GM19099 (cell line): ENCODE measurements at regions not wholly inside any gene's neighbourhood (a gene's known extent, or its start where the extent isn't known, plus 50 kb on each side); places are given as distances from the start of the nearest gene placed in this dataset.

Experiments used
- POLR2A ChIP-seq: IDR thresholded peaks from 3 replicates; pipeline ENCODE4 v1.6.1; 2011; ENCODE audit warnings: low read depth; ENCODE audit not compliant: insufficient read length; ENCODE audit errors: extremely low read depth

DNA sequence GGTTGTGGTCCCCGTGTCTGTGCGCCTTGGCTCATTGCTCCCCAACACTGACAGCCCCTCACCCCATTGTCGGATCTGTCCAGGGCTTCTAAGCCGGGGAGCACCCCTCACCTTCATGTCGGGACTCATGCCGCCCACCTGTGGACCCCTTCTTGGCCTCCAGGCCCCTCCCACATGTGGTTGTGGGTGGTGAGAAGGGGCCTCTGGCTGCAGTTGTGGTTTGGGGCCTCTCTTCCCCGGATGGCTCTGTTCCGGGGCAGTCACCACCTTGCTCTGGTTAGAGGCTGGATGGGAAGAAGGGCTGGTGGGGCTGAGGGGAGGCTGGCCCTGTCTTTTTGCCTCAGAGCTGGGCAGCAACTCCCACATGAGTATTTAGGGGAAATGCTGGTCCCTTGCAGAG lies 158.6 kb upstream of the C1orf174 start:
- no peak for TF ChIP-seq POLR2A

DNA sequence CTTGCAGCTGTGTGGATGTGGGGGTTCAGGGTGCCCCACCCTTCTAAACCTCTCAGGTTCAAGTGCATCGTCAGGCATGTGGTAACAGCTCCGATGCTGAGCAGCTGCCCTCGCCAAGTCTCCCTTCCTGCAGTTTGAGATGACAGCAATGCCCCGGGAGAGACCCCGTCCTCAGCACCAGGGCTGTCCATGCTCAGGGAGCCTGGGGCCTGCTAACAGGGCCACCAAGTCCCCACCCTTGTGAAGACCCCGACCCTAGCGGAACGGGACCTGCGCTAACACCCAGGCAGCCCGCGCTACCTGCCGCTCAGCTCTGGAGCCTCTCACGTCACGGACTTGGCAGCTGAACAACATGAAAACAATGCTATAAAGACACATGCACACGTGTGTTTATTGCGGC lies 159.2 kb upstream of the C1orf174 start:
- TF ChIP-seq POLR2A, result no peak

DNA sequence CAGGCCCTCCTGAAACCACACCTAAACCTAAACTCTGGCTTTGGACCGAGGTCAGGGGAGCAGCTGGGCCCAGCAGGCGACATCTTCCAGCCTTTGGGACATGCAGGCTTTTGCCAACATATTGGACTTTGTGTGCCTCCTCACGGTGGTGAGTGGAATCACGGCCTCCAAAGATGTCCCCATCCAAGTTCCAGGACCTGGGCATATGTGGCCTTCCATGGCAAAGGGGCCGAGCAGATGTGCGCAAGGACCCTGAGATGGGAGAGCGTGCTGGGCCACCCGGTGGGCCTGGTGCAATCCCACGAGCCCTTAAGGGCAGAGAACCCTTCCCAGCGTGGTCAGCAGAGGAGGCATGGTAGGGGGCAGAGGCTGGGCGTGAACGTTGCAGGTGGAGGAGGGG lies 160.8 kb upstream of the C1orf174 start:
- no peak for TF ChIP-seq POLR2A

DNA sequence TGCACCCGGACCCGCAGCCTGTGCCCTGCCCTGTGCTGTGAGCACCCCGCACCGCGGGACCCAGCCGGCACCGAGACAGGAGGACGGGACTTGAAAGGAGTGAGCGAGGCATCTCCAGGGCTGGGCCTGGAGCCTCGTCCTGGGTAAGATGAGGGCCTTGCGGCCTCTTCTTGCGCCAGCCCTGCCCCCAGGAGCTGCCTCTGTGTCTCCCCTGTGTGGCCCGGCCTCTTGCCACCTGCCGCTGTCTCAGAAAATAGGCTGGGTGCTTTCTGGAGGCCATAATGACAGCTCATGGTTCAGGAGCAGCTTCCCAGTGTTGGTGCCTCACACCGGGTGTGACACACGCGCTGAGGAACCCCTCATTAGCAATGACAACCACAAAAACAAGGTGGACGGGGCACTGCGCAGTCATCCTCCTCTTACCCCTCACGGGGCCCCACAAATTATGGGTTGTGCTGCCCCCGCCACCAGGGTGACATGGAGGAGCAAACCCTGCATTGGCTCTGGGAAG lies 161.5 kb upstream of the C1orf174 start:
- TF ChIP-seq POLR2A, result no peak

DNA sequence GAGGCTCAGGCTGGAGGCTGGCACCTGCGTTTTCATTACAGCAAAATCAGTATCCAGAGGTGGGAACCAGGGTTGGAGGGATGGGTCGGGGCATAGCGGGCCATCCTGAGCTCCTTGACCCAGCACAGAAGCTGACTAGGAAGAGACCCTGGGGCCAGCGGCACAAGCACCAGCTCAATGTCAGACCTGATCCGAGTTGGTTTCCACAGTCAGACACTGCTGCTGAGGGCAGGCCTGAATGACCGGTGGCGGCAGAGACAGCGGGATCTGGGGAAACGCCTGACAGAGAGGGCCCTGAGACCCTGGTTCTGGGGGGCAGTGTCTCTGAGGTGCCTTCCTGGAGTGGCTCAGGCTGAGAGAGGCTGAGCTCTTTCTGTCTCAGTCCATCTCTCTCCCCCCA lies 162.0 kb upstream of the C1orf174 start:
- no peak for TF ChIP-seq POLR2A

DNA sequence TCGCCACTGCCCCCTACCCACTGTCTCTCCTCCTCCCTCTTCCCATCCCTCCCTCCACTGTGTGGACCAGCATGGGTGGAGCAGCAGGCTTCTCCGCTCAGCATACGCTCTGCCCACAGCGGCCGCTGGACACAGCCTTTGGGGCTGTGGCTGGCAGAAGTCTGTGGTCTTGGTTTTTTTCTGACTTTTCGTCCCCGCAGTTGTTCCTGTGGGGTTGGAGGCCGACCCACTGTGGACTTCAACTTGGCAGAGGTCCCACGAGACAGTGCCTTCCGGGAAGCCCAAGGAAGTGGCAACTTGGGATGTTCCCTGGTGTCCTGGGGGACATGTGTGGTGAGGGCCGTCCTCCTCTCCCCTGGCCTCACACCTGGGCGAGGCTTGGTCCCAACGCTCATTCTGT lies 162.5 kb upstream of the C1orf174 start:
- no peak for TF ChIP-seq POLR2A

DNA sequence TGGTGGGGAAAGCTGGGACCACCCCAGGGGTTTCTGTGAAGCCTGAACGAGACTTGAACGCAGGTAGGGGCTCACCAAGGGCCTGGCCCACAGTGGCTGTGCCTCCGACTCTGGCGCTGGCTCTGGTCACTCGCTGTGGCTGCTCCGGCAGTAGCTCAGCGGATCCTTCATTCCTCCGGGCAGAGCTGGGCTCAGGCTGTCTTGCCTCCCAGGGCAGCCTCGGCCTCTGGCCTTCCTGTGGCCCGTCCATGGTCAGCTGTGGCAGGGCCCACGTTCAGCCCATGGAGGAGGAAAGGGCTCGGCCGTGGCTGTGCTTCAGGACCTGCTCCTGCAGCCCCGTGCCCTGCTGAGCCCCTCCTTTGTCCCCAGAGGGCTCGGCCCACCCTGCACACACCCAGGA lies 162.9 kb upstream of the C1orf174 start:
- no peak for TF ChIP-seq POLR2A

DNA sequence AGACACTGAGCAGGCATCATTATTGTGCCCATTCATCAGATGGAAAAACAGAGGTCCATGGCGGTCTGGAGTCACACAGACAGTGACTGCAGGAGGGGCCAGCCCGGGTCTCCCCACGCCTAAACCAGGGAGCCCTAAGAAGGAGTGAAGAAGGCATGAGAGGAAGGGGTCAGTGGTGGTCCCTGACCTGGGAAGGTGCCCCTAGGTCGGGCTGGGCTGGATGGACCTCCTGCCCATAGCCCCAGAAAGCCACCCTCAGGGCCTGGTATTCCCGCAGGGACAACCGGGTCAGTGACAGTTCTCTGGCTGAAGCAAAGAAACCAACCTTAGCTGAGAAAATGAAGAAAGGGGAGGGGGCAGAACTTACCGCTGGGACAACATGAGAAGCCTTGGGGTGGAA lies 163.4 kb upstream of the C1orf174 start:
- no peak for TF ChIP-seq POLR2A

DNA sequence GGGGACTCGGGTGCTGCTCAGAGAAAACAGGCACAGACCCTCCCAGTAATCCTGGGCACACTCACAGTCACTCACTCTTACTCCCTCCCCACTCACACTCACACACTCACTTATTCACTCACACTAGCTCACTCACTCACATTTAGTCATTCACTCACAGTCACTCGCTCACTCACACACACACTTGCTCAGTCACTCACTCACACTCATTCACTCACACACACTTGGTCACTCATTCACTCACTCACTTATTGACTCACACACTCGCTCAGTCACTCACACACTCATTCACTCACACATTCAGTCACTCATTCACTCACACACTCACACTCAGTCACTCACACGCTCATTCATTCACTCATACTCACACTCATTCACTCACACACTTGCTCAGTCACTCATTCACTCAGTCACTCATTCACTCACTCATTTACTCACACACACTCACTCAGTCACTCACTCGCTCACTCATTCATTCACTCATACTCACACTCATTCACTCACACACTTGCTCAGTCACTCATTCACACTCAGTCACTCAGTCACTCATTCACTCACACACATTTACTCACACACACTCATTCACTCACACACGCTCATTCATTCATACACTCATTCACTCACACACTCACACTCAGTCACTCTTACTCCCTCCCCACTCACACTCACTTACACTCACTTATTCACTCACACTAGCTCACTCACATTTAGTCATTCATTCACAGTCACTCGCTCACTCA lies 164.2 kb upstream of the C1orf174 start:
- no peak for TF ChIP-seq POLR2A

DNA sequence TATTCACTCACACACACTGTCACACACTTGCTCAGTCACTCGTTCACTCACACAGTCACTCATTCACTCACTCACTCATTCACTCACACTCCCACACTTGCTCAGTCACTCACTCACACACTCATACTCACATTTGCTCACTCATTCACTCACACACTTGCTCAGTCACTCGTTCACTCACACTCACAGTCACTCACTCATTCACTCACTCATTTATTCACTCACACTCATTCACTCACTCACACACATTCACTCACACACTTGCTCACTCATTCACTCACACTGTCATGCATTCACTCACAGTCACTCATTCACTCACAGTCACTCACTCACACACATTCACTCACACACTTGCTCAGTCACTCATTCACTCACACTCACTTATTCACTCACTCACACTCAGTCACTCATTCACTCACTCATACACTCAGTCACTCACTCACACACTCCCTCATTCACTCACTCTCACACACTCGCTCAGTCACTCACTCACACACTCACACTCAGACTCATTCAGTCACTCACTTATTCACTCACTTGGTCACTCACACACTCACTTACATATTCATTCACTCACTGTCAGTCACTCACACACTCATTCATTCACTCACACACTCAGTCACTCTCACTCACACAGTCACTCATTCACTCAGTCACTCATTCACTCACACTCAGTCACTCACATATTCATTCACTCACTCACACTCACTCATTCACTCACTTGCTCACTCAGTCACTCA lies 167.0 kb upstream of the C1orf174 start:
- no peak for TF ChIP-seq POLR2A

DNA sequence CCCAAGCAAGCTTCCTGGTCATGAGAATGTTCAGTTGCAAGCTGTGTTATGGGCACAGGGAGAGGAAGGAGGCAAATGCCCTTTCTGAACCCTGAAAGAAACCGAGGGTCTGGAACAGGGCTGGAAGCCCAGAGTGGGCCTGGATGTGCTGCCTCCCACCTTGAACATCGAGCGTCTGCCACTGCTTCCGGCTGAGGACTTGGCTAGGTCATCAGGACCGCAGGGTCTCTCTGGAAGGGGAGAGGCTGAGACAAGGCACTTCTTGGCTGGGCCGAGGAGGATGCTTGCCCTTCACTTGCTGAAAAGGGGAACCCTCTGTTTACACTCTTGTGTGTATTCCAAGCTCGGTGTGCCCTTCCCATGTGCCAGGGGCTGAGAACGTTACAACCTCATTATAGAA lies 168.0 kb upstream of the C1orf174 start:
- TF ChIP-seq POLR2A, result no peak

DNA sequence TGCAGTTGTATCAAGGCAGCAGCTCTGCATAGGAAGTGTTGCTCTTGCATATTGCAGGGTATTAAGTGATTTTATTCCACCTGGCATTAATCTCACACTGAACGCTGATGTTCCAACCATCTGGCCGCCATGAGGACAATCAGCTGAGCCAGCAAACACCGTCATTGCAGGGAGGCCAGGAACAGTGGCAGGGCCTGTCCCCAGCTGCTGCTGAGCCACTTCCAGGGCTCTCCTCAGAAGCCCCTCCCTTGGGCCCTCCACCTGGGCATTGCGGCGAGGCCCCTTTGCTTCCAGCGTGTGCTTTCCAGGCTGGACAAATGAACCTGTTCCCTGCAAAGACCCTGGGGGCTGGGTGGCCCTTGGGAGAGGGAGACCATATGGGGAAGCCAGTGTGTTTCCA lies 171.6 kb upstream of the C1orf174 start:
- no peak for TF ChIP-seq POLR2A

DNA sequence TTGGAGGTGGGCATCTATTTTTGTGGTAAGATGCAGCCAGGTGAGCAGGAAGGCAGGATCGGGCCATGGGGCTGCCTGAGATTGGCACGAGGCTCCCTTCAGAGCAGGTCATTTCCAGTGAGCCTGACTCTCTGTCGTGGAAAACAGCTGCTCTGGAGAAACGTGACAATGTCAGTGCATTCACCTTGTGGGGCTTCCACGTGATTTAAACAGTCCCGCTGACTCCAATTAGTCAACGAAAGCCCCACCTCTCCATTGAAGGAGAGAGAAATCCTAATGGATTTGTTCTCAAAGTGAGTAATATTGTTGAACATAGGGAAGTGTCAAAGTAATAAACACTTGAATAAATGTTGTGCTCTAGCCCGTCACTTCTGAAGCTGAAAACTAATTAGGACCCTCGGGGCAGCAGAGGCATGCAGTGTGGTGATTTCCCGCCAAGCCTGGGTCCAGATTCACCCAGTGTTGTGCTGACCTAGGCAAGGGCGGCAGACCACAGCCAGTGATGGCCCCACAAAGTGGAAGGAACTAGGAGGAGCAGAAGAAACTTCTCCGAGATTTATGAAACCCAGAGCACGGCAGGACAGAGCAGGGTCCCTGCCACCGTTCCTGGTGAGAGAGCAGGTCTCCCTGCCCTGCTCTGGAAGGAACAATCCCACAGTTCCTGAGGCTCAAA lies 172.5 kb upstream of the C1orf174 start:
- no peak for TF ChIP-seq POLR2A

DNA sequence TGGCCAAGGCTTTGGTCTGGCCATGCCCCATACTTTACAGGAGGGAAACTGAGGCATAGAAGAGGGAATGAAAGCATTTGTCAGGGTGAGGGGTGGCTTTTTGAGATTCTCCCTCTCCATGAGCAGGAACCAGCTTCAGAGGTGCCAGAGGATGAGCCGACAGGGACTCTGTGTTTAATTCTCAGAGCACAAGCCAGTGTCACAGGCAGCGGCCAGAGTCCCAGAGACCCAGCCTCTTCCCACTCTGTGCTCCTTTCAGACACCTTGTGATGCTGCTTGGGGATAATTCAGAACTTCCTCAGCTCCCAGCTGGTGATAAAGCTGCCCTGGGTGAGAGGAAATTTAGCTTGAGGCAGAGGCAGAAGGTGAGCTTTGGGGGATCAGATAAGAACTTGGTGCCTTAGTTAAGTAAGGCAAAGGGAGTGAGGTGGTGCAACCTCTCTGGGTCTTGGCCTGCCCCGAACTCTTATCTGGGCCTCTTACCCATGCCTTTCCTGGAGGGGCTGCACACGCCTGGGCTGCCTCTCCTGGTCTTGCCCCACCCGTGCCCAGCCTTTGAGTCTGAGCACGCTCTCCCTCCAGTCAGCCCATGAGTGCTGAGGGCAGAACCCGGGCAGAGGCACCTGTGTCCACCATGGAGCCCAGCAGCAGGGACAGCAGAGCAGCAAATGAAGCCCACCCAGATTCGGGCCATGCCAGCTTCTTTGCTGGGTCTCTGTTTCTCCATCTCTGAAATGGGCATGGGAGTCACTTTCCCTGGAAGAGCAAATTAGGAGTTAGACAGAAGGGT lies 175.6 kb upstream of the C1orf174 start:
- TF ChIP-seq POLR2A, result no peak

DNA sequence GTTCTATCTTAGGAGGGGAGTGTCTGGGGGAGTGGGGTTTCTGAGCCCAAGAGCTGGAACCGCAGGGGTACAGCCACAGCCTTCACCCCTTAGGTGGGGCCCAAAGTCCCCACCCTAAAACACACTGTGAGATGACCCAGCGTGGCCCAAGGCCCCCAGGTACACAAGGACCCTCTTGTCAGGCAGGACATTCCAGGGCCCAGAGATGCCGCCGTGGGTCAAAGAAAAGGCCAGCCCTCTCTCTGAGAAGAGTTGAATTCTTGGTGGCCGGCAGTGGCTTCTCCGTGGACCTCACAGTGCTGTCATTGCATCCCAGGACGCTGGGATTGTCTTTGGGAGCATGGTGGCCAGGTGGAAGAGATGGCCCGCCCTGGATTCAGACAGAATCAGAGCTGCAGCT lies 176.3 kb upstream of the C1orf174 start:
- no peak for TF ChIP-seq POLR2A
